ENCODE measurements at regions not wholly inside any gene's neighbourhood (a gene's known extent, or its start where the extent isn't known, plus 50 kb on each side); places are given as distances from the start of the nearest gene placed in this dataset.

DNA sequence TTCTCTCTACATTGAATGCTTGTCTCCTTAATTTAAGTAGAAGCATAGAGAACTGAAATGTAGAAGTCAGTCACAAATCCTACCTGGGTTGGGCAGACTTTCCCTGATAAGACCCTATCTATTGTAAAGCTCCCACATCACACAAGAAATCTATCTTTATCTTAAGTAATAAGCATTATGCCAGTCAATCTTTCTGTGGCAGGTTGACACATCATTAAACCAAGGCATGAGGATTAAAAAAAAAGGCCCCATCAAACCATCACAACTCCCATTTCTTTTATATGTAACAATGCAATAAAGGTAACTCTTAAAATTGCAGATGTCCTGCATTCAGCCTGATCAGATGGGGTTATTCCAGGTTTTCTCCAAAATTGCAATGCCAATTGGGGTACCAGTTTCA lies 311.8 kb downstream of the TOX3 start:
- DNase-seq (ENCODE audit: low read depth in 2 of 2) = no peak

DNA sequence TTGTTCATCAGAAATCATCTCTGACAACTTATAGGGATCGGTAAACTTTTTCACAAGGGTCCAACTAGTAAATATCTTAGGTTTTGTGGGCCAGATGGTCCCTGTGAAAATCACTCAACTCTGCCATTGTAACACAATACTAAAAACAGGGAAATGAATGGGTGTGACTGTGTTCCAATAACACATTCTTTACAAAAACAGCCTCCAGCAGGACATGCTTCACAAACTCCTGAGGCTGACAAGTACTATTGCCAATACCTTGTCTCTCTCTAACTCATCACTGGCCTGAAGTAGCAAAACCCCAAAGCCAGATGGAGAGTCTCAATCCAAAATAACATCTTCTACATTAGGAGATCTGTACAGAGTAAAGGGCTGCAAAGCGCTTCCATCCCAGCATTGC lies 312.3 kb downstream of the TOX3 start:
- no peak for DNase-seq (ENCODE audit: low read depth in 2 of 2)

DNA sequence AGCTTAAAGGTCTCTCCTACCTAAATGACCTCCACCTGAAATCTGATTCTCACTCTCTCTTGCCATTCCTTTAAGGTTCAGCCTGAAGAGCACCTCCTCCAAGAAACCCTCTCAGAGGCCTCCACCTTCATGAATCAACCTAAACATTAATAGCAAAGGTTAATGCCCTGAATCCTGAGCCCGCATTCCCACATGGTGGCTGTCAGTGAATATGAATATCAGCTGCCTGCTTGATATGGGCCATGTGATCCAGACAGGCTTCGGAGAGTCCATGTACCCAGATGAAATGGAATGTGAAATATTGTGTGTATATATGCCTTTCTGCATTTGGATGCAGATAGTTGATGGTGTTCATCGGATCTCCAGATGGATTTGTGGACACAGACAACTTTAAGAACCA lies 317.5 kb downstream of the TOX3 start:
- no peak for DNase-seq (ENCODE audit: low read depth in 2 of 2)

DNA sequence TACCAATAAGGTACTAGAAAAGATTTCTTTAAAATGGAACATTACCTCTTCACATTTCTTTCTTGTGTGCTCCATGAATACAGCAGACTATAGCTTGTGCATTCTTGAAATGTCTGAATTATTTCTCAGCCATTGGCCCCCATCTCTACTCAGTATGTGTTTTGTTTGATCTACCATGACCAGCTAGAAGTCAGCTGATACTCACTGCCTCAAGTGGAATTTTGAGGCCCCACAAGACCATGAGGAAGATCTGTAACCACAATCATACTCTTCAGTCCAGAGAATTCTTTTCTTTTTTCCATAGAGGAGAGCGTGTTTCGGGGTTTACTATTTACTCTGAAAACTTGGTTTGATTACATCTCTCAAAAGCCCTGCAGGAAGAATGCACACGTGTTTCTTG lies 319.1 kb downstream of the TOX3 start:
- no peak for DNase-seq (ENCODE audit: low read depth in 2 of 2)

DNA sequence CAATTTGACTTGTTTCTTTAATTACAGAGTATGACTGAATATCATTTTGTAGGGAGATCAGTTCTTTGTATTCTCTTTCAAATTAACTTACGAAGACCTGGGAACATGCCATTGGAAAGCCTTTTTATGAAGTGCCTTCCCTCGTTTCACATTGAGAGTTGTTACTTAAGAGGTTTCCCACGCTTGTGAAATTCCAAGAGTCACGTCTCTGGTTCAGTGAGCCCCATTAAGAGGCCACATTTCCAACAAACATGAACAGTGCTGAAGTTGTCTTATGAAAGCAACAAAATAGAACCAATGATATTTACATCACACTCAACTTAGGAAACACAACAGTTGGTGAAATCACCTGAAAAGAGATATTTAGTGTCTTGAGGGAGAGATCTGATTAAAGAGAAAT lies 334.1 kb downstream of the TOX3 start:
- DNase-seq (ENCODE audit: low read depth in 2 of 2) = no peak

DNA sequence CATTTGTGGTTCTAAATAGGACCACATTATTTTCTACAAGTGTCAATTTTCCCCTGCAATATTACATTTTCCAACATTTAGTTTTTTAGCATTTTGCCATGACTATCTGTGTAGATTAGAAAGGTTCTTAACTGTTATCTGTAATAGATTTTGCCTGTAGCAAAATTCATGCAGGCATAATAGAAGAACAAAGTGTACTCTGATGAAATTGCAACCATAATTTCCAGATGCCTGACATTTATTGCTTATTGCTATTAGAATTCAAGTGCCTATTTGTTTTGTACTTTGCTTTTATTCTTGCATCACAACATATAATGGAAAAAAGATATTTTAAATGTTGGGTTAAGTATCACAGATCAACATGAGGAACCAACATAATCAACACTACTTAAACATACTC lies 337.7 kb downstream of the TOX3 start:
- DNase-seq (ENCODE audit: low read depth in 2 of 2) = no peak

DNA sequence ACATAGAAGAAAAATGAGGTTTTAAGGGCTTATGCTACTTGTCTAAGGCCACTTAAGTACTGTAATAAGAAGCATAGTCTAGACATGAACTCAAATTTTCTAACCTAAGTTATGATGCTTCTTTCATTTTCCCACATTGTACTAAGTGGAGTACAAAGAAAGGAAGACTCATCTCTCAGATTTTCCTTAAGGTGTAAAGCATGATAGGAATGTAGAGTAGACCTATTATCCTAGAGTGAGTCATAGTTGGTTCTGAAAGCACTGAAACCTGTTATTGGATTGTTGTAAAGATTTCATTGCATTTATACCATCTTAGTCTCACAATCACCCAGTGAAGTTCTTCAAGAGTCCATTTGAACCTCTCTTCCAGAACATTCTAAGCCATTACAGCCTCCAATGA lies 343.8 kb downstream of the TOX3 start:
- DNase-seq (ENCODE audit: low read depth in 2 of 2) = no peak

DNA sequence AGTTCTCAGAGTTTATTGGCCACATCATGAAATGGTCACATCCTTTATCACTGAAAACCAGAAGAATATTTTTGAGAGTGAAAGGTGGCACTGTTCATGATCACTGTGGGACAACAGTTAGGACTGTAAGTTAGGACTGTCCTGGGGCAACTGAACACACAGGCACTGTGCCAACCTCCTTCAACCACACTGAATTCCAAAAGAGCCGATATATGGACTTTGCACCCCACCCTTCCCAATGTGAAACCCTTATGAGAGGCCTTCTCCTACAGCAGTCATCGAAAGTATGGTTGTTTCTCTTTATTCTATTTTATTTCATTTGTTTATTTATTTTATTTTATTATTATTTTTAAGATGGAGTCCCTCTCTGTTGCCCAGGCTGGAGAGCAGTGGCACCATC lies 353.5 kb downstream of the TOX3 start:
- no peak for DNase-seq (ENCODE audit: low read depth in 2 of 2)

DNA sequence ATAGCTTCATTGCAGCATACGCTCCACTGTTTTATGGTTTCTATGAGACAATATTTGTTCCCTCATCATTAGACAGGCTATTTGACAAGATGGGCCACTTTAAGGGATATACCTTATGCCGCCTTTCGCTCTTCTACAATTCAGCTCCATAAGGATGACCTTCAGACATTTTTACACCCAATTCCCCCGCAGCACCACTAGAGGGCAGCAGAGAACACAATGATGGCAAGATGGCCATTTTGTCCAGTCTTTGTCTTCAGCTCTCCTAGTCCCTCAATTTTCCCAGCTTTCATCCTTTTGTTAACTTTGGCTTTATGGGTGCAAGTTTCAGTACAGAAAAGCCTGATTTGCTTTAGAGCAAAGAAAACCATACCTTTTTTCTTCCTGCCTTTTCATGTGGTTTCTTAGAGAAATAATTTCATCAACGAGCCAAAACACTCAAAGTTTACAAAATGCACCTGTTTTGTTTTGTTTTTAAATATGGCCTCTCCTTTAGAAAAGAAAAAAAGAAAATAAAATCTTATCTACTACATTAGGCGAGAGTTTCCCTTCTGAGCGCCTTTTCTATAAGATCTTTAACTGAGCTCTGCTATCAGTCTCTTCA lies 355.3 kb downstream of the TOX3 start:
- peak; percentile 4 to 28 for DNase-seq (ENCODE audit: low read depth in 2 of 2)

DNA sequence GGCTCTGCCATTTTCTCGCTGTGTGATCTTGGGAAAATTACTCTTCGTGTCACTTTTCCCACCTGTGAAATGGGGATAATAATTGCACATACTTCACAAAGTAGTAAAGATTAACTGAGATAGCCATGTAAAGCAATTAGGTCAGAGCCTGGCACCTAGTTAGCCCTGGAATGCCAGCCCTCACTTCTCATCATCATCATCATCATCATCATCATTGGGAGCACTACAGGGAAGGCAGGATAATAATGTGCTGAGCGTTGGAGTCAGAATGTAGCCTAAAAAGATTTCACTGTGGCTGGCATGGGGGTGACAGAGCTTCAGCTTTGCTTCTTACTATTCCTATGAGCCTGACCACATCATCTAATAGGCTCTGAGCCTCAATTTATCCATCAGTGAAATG lies 362.6 kb downstream of the TOX3 start:
- DNase-seq (ENCODE audit: low read depth in 2 of 2) = no peak

DNA sequence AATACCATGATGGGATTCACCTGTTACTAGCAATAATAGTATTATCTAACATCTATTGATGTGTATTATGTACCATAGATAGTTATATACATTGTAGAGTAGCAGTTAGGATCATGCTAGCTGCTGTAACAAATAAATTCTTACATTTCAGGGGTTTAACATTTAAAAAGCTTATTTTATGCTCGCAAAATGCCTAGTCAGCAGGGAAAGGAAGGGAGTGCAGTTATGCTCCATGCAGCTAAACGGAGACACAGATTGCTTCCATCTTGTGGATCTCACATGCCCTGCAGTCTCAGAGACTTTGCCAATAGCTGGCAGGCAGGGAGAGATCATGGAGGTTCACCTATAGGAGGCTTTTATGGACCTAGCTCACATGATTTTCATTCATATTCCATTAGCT lies 364.1 kb downstream of the TOX3 start:
- DNase-seq (ENCODE audit: low read depth in 2 of 2) = no peak

DNA sequence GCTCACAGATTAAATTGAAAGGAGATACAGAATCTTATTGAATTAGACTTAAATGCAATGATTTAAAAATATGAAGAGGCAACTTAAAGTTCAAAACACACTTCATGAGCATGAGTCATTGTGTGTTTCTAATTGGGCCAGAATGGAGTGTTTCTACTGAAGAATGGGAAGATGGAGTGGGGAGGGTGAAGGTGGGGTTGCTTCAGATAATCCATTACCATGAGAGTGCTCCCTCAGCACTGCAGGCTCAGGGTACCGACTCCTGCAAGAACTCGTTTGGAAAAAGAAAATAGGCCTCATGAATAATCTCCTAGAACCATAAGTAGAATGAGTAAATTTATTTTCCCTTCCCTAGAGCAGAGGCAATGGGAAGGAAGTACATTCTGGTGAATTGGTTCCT lies 372.8 kb downstream of the TOX3 start:
- no peak for DNase-seq (ENCODE audit: low read depth in 2 of 2)

DNA sequence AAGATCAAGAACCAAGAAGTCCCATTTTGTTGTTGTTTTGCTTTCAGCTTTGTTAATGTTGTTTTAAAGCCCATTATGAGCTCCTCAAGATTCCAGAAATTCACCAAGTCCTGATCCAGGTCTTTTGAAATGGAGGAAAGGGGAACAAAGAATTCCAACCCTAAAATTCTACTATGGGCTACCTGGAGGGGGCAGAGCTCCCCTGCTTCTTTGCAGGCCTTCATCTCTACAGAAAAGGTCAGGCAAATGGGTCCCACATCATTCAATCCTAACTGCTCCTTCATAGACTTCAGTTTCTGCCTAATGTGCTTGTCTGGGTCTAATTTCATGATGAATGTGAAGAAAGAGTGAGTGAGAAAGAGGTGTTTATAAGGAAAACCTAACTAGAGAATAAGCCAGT lies 375.5 kb downstream of the TOX3 start:
- DNase-seq (ENCODE audit: low read depth in 2 of 2) = no peak

DNA sequence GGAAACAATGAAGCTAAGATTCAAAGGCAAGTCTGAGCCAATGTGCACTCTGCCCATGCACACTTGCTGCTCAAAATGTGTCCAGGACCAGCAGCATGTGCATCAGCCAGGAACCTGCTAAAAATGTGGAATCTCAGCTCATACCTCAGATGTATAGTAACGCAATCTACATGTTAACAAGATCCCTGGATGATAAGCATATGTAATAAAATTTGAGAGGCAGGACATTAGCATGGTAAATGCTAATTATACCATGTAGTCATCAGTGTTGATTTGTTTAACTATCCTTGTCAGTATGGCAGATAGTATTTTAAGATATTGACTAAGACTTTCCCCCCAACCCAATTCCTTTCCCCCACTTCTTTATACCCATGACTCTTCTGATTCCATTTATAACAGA lies 379.6 kb downstream of the TOX3 start:
- DNase-seq (ENCODE audit: low read depth in 2 of 2) = no peak

DNA sequence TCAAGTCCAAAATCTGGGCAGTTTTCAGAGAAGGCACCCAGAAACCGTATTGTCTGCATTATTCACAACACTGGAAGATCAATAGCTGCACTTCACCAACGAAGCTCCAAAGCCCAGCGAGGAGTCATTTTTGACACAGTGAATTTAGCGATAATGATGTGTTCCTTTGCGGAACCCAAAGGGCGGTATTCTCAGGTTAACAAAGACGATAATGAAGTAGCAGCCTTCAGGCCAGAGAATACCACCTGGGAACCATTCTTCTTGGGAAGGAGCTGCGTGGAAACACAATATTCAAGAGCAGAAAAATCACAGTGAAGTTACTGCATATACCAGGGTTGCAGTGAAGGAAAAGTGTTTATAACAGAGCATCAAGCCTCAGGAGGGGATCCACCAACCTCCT lies 381.0 kb downstream of the TOX3 start:
- no peak for DNase-seq (ENCODE audit: low read depth in 2 of 2)

DNA sequence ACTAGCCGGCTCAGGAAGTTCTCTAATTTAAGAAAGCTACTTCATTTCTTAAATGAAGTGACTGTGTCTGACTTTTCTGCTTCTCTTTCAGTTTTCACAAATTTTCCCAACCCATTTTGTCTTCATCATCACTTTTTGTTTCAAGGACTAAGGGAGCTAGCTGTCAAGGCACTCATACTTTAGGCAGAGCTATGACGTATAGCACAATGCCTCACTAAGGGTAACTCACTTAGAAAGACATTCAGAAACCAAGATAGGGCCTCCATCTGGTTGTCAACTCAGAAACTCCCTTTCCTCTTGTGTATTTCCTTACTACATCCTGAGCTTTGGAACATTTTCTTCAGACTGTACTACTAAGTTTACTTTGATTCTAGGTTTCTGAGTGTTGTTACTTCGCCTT lies 397.9 kb downstream of the TOX3 start:
- DNase-seq (ENCODE audit: low read depth in 2 of 2) = no peak

DNA sequence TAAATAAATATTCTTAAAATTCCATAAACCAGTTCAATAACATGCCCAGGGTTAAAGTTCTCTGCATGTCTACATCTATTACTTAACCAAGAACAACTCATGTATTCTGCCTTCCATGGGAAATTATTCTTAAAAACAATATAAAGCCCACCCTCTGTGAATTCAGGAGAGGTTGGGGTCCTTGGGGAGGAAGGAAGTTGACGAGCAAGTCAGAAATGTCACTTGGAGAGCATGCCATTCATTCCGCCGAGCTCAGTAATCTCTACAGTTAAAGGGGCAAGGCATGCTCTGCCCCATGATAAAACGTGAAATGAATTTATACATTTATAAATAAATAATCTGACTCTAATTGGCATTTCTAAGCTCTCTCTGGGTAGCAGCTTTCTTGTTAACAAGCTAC lies 405.1 kb downstream of the TOX3 start:
- DNase-seq (ENCODE audit: low read depth in 2 of 2) = no peak

DNA sequence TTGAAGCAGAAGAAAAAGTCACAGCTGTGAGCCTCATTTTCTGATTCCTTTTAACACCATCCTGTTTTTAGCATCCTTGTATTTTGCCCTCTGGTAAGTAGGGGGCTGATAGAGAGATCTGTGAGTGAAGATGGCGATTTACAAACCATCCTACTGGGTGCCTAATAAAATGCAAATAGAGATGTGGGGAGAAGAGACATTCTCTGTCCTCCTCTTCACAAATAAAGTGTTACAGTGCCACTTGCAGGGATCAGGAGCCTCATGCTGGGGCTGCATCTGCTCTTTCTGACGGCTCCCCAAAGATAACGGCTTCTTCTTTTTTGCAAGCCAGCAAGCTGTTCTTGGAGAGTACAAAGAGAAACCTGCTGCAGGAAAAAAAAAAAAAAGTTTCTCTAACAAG lies 418.6 kb downstream of the TOX3 start:
- DNase-seq (ENCODE audit: low read depth in 2 of 2) = no peak

DNA sequence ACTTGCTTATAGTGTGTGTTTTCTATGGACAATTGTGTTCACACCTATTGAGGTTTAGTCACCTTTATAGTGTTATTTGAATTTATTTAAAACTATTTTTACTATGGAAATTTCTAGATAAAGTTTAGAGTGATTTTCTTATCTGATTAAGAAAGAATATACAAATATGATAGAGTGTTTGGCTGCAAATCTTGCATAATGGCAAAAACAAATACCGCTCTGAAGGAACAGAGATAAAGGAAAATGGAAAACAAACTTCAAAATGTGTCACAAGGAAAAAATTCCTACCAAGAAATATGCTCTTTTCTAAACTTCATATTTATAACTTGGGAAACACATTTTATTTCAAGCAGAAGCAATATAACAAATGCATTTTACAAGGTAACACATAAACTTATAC lies 423.1 kb downstream of the TOX3 start:
- no peak for DNase-seq (ENCODE audit: low read depth in 2 of 2)

DNA sequence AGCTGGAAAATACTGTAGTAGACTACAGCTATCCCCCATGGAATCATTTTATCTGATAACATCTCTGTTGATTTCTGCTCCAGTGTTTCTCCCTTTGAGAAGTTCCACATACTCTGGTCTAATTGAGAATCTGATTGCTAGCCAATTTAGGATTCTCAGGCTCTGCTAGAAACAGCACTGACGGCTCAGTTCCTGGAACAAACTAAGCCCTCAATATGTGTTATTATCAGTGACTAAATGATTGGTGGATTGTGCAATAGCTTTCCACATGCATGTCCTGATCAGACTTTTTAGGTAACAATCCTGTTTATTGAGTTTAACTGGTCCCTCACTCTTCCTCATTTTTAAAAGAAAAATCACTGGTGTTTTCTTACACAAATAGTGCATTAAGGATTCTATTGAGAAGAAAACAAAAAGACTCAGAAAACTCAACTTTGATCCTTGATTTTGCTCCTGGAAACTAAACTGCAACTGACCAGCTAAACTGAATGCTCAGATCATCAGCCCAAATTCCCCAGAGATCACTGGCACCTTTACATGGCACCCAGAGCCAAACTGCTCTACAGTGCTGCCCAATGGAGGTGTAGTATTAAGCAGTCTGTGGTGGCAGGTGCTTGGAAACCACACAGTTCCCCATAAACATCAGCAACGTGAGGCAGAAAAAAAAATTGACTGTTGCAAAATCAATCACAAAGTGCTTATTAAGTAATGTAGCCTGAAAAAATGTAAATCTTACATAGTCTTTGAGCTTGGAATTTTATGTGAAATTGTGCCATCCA lies 423.7 kb downstream of the TOX3 start:
- no peak for DNase-seq (ENCODE audit: low read depth in 2 of 2)

DNA sequence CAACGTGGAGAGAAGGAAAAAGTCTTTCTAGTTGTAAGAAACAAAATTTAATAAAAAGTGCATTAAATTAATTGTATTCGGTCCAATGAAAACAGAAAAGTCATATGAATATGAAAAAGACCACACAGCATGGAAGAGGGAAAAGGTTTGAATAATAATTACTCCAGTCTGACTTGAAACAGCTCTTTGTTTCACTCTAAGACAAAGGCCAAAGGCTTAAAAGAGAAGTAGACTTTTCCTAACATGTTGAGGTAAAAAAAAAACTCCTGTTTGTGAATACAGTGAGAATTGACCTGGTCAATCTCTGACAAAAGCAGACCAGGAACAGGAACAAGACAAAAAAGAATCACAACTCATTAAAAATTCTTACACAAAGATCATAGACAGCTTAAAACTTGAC lies 429.8 kb downstream of the TOX3 start:
- no peak for DNase-seq (ENCODE audit: low read depth in 2 of 2)

DNA sequence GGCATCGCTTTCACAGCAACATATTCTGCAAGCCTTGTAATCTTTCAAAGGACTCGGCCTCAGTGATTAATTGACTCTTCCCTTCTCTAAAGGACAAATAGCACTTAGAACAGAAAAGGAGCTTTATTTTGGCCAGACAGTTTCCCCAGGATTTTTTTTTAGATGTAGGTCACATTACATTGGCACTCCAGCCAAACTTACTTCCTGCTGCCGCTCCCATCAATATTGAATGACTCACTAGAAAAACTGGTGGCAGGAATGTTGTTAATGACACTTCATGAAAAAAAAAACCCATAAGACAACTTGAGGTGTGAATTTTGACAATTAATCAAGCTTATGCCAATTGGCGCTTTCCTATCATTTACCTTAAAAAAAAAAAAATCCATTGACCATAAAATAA lies 432.6 kb downstream of the TOX3 start:
- DNase-seq (ENCODE audit: low read depth in 2 of 2) = no peak

DNA sequence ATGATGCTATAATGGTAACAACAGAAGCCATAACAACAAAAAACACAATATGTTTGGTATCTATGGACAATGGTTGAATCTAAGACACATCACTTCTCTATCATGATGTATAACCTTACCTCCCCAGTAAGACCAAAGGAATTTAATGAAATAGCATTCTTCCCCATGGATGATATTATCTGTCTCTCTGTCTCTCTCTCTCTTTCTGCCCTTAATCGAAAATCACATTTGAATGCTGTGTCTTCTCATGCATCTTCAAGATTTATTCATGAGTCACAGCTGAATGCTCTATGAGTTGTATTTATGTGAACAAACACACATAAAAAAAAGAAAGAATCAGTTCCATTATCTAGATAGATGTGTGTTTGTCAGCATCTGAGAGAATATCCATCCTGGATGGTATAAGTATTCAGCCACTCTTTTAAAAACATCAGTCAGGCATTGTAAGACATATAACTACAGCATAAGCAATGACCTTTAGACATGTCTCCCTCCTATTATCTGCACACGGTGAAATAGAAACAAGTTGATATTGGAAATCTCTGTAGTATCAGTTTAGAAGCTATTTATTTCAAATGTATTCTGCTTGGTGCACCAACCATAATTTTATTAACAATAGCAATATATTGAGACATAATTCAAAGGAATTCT lies 433.3 kb downstream of the TOX3 start:
- DNase-seq (ENCODE audit: low read depth in 2 of 2) = no peak
